H1 (cell line): ENCODE measurements at regions not wholly inside any gene's neighbourhood (a gene's known extent, or its start where the extent isn't known, plus 50 kb on each side); places are given as distances from the start of the nearest gene placed in this dataset.
"Not testable (repeated sequence)": the region's sequence is repeated elsewhere in the genome, so short reads cannot be mapped to it uniquely, and the experiment has no call there.

Experiments used
- CTCF ChIA-PET: fragments of 300-600 bp; sonication (Branson Sonifier 250); formaldehyde crosslinking; loops from one replicate; lab custom pipeline; 2021; ENCODE audit not compliant: partially characterized antibody; lab: Charles Lee
- POLR2A ChIA-PET: fragments of 300-600 bp; sonication (Branson Sonifier 250); formaldehyde crosslinking; loops from one replicate; lab custom pipeline; 2021; ENCODE audit warnings: inconsistent platforms; ENCODE audit not compliant: partially characterized antibody; lab: Charles Lee
- DNase-seq, 2 experiments: peaks; one replicate each; pipeline versions ENCODE4 v3.0.0 to v3.0.0-alpha.2; 2010 to 2022; ENCODE audit warnings: low spot score in 2 of 2, low read depth in 1 of 2, mixed read lengths in 1 of 2
- FAIRE-seq: peaks from 2 replicates; lab custom pipeline; 2011; peaks lifted over from hg19 to GRCh38; lab: Jason Lieb, UNC
- H2AFZ ChIP-seq: 2 replicates; pipeline ENCODE4 v1.8.1; 2012; ENCODE audit warnings: low read length, inconsistent platforms
- H2AK5ac ChIP-seq: 2 replicates; pipeline ENCODE4 v1.6.1; 2013; ENCODE audit warnings: low read depth, low read length
- H2BK120ac ChIP-seq: replicated peaks from 2 replicates; pipeline ENCODE3; 2013; ENCODE audit warnings: low read depth, low read length, inconsistent platforms
- H2BK12ac ChIP-seq: 2 replicates; pipeline ENCODE4 v1.6.1; 2013; ENCODE audit warnings: low read depth, low read length
- H2BK15ac ChIP-seq: 2 replicates; pipeline ENCODE4 v1.6.1; 2013; ENCODE audit warnings: low read length
- H2BK20ac ChIP-seq: 2 replicates; pipeline ENCODE4 v1.6.1; 2013; ENCODE audit warnings: low read length
- H2BK5ac ChIP-seq: 2 replicates; pipeline ENCODE4 v1.6.1; 2013; ENCODE audit warnings: low read depth, low read length
- H3K14ac ChIP-seq: 2 replicates; pipeline ENCODE4 v1.6.1; 2013; ENCODE audit warnings: inconsistent platforms; ENCODE audit not compliant: insufficient read length
- H3K18ac ChIP-seq: 2 replicates; pipeline ENCODE4 v1.6.1; 2013; ENCODE audit warnings: low read length; ENCODE audit errors: extremely low read depth
- H3K23ac ChIP-seq: 2 replicates; pipeline ENCODE4 v1.6.1; 2013; ENCODE audit warnings: inconsistent platforms; ENCODE audit not compliant: insufficient read length
- H3K23me2 ChIP-seq: 2 replicates; pipeline ENCODE4 v1.6.1; 2013; ENCODE audit warnings: low read depth, low read length
- H3K27ac ChIP-seq: 2 replicates; pipeline ENCODE4 v1.6.1; 2011; ENCODE audit warnings: low read depth, low read length, inconsistent platforms
- H3K27me3 ChIP-seq, 4 experiments: replicated peaks in 1 of 4; 1 replicate in 1 of 4; 2 replicates in 3 of 4; pipeline versions ENCODE4 v1.6.1 to v1.8.1; 2011 to 2013; ENCODE audit warnings: low read length in 3 of 4, mild to moderate bottlenecking in 3 of 4, inconsistent platforms in 2 of 4, mixed read lengths in 2 of 4, moderate library complexity in 1 of 4; ENCODE audit not compliant: control insufficient read depth in 3 of 4, insufficient read depth in 3 of 4; ENCODE audit errors: extremely low read depth in 1 of 4
- H3K36me3 ChIP-seq, 4 experiments: 2 replicates each; pipeline versions ENCODE4 v1.6.1 to v1.8.1; 2011 to 2013; ENCODE audit warnings: mild to moderate bottlenecking in 4 of 4, low read length in 3 of 4, moderate library complexity in 2 of 4, control low read depth in 1 of 4, inconsistent platforms in 1 of 4; ENCODE audit not compliant: insufficient read depth in 4 of 4, control insufficient read depth in 2 of 4
- H3K4ac ChIP-seq: replicated peaks from 2 replicates; pipeline ENCODE3; 2013; ENCODE audit warnings: low read length, low read depth, mixed read lengths, inconsistent platforms; ENCODE audit not compliant: insufficient read length
- H3K4me1 ChIP-seq, 4 experiments: replicated peaks in 1 of 4; 1 replicate in 1 of 4; 2 replicates in 3 of 4; pipeline versions ENCODE4 v1.6.1 to v1.8.1; 2011 to 2013; ENCODE audit warnings: low read length in 3 of 4, inconsistent platforms in 2 of 4, mixed read lengths in 1 of 4; ENCODE audit not compliant: insufficient read depth in 4 of 4, control insufficient read depth in 3 of 4
- H3K4me2 ChIP-seq, 2 experiments: 2 replicates each; pipeline versions ENCODE4 v1.6.1 to v1.8.1; 2011 to 2013; ENCODE audit warnings: low read depth in 2 of 2, low read length in 2 of 2, control low read depth in 1 of 2, inconsistent platforms in 1 of 2, mild to moderate bottlenecking in 1 of 2; ENCODE audit not compliant: insufficient read depth in 1 of 2
- H3K4me3 ChIP-seq, 4 experiments: fragments of 200-600, 300-600 bp in 1 of 4; sonication (generic), shearing (Covaris generic), sonication (Bioruptor Twin) in 1 of 4; 2 replicates each; pipeline versions ENCODE4 v1.5.1 to v1.8.1; 2011 to 2016; ENCODE audit warnings: low read length in 4 of 4, low read depth in 3 of 4, control low read depth in 2 of 4, inconsistent platforms in 2 of 4, mild to moderate bottlenecking in 2 of 4, mixed read lengths in 1 of 4, moderate library complexity in 1 of 4; ENCODE audit not compliant: insufficient read depth in 2 of 4; ENCODE audit errors: extremely low read depth in 1 of 4
- H3K56ac ChIP-seq: replicated peaks from 2 replicates; pipeline ENCODE3; 2013; ENCODE audit warnings: low read depth, mild to moderate bottlenecking, mixed read lengths, low read length, inconsistent platforms; ENCODE audit not compliant: insufficient read length
- H3K79me1 ChIP-seq: 2 replicates; pipeline ENCODE4 v1.6.1; 2013; ENCODE audit warnings: low read depth, low read length, control low read depth
- H3K79me2 ChIP-seq, 2 experiments: 2 replicates each; pipeline versions ENCODE4 v1.6.1 to v1.8.1; 2012 to 2013; ENCODE audit warnings: low read length in 2 of 2, mild to moderate bottlenecking in 2 of 2, inconsistent platforms in 1 of 2; ENCODE audit not compliant: insufficient read depth in 2 of 2, control insufficient read depth in 1 of 2
- H3K9ac ChIP-seq, 4 experiments: replicated peaks in 1 of 4; 1 replicate in 1 of 4; 2 replicates in 3 of 4; pipeline versions ENCODE4 v1.6.1 to v1.8.1; 2011 to 2013; ENCODE audit warnings: low read depth in 3 of 4, low read length in 3 of 4, control low read depth in 2 of 4, mild to moderate bottlenecking in 2 of 4, moderate library complexity in 2 of 4, inconsistent platforms in 1 of 4; ENCODE audit errors: extremely low read depth in 1 of 4
- H3K9me3 ChIP-seq, 2 experiments: 2 replicates each; pipeline versions ENCODE4 v1.6.1 to v1.8.1; 2012 to 2013; ENCODE audit warnings: mild to moderate bottlenecking in 2 of 2, moderate library complexity in 2 of 2, control low read depth in 1 of 2, inconsistent platforms in 1 of 2, low read depth in 1 of 2, low read length in 1 of 2, mixed read lengths in 1 of 2; ENCODE audit not compliant: insufficient read depth in 2 of 2
- H4K20me1 ChIP-seq, 2 experiments: replicated peaks in 1 of 2; 2 replicates each; pipeline versions ENCODE3 to v1.8.1; 2011 to 2013; ENCODE audit warnings: inconsistent platforms in 2 of 2, low read length in 2 of 2, mild to moderate bottlenecking in 1 of 2; ENCODE audit not compliant: insufficient read depth in 2 of 2, control insufficient read depth in 1 of 2
- H4K5ac ChIP-seq: 2 replicates; pipeline ENCODE4 v1.6.1; 2013; ENCODE audit warnings: low read length, low read depth, mixed read lengths, inconsistent platforms; ENCODE audit not compliant: insufficient read length
- H4K8ac ChIP-seq: 2 replicates; pipeline ENCODE4 v1.8.0; 2013; ENCODE audit warnings: mild to moderate bottlenecking, moderate library complexity, low read length, inconsistent platforms; ENCODE audit not compliant: insufficient read depth; ENCODE audit errors: extremely low read depth
- H4K91ac ChIP-seq: replicated peaks from 2 replicates; pipeline ENCODE3; 2013; ENCODE audit warnings: low read length, mixed read lengths, inconsistent platforms; ENCODE audit not compliant: insufficient read length
- WGBS, 2 experiments: shearing (Covaris generic) in 1 of 2; methylation state at CpG; one replicate each; pipeline versions ENCODE4 v1.1.6 to v1.1.7; 2013 to 2015; ENCODE audit warnings: low lambda C conversion rate in 2 of 2, mixed read lengths in 2 of 2, inconsistent platforms in 1 of 2, low coverage in 1 of 2, missing lambda C conversion rate in 1 of 2; ENCODE audit not compliant: insufficient replicate concordance in 2 of 2, insufficient coverage in 1 of 2, insufficient read length in 1 of 2; ENCODE audit errors: extremely low coverage in 1 of 2, missing lambda C conversion rate in 1 of 2; 5-methylcytosine and 5-hydroxymethylcytosine counted together

GRCh38 chr7:56826556-56826955 lies 305.7 kb downstream of the ZNF479 start:
- 82% methylated on average over 9 of the region's 19 CpGs; no CpG with 5 or more reads in 1 of the 2 experiments for WGBS, 2 experiments
- peaks cover 0 to 76% of the 10 kb centered on the region in 2 experiments; a peak in 2 of 4 replicates for H3K9me3 ChIP-seq

GRCh38 chr7:56825756-56826540 lies 306.3 kb downstream of the ZNF479 start:
- H3K36me3 ChIP-seq, H3K4me2 ChIP-seq, H2BK15ac ChIP-seq, H2BK20ac ChIP-seq, H4K20me1 ChIP-seq, H4K91ac ChIP-seq, H2AFZ ChIP-seq, H2BK120ac ChIP-seq, H3K4me3 ChIP-seq, H3K23me2 ChIP-seq, POLR2A ChIA-PET, H3K18ac ChIP-seq, H4K5ac ChIP-seq, DNase-seq, H2BK12ac ChIP-seq, H3K9ac ChIP-seq, H3K56ac ChIP-seq, H3K14ac ChIP-seq, H2BK5ac ChIP-seq, H3K27ac ChIP-seq, H4K8ac ChIP-seq, FAIRE-seq, H3K79me2 ChIP-seq, H3K4ac ChIP-seq, H3K23ac ChIP-seq, CTCF ChIA-PET, H3K27me3 ChIP-seq, H2AK5ac ChIP-seq, H3K79me1 ChIP-seq, H3K4me1 ChIP-seq: not testable (repeated sequence)
- H3K9me3 ChIP-seq = peaks cover 0 to 74% of the 10 kb centered on the region in 2 experiments; a peak in 2 of 4 replicates
- WGBS, 2 experiments = 95% methylated on average over 14 of the region's 38 CpGs; no CpG with 5 or more reads in 1 of the 2 experiments

More at GRCh38 chr7:56826556-56826955, 305.7 kb downstream of the ZNF479 start:
- H4K91ac ChIP-seq, H3K23me2 ChIP-seq, H3K27me3 ChIP-seq, H3K79me2 ChIP-seq, DNase-seq, H3K4me1 ChIP-seq, H3K36me3 ChIP-seq, POLR2A ChIA-PET, H3K4me2 ChIP-seq, H3K4me3 ChIP-seq, H2BK20ac ChIP-seq, H4K20me1 ChIP-seq, H3K14ac ChIP-seq, H3K9ac ChIP-seq, H3K4ac ChIP-seq, H2BK120ac ChIP-seq, H3K27ac ChIP-seq, CTCF ChIA-PET, H3K79me1 ChIP-seq, H4K8ac ChIP-seq, H2AK5ac ChIP-seq, H2AFZ ChIP-seq, H2BK12ac ChIP-seq, FAIRE-seq, H2BK5ac ChIP-seq, H3K23ac ChIP-seq, H3K18ac ChIP-seq, H3K56ac ChIP-seq, H2BK15ac ChIP-seq, H4K5ac ChIP-seq: not testable (repeated sequence)
